Midbrain (tissue), 1 donor: ENCODE measurements at regions not wholly inside any gene's neighbourhood (a gene's known extent, or its start where the extent isn't known, plus 50 kb on each side); places are given as distances from the start of the nearest gene placed in this dataset.

ENCODE experiments used
- DNase-seq: peaks from one replicate; lab custom pipeline; 2025; lab: John Stamatoyannopoulos, UW

DNA sequence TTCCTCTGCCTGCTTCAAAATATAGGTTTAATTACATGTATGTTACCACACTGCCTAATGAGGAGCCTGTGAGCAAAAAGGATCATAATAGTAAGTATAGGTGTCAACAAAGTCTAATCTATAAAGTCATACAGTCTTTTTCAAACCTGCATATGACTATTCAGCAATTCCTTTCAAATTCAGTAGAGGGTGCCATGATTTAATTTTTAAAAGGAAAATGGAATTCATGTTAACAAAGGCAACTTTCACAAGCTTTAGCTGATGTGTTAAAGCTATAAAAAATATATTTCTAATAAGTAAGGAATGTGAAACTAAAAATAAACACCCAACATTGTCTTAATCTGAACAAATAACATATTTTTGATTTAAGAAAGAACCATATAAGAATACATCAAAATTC, 52.1 kb downstream of the MPP7 start:
- DNase-seq: peak; percentile 47

- no peak for DNase-seq
These were observed 52.5 kb downstream of the MPP7 start for GRCh38 chr10:28250358-28250757.

- no peak for DNase-seq
These were observed 53.4 kb downstream of the MPP7 start for GRCh38 chr10:28249512-28249911.

- no peak for DNase-seq
These were observed 54.8 kb downstream of the MPP7 start for GRCh38 chr10:28248092-28248491.

DNA sequence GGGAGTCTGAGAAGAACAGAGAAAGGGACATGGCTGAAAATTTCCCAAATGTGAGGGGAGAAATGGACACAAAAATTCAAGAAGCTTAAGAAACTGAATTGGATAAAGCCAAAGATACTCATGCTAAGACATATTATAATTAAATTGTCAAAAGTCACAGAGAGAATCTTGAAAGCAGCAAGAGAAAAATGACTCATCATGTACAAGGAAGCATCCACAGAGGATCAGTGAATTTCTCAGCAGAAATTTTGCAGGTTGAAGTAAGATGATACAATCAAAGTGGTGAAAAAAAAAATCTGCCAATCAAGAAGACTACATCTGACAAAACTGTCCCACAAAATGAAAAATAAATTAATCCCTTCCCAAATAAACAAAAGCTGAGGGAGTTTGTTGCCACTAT, 56.8 kb downstream of the MPP7 start:
- no peak for DNase-seq

DNA sequence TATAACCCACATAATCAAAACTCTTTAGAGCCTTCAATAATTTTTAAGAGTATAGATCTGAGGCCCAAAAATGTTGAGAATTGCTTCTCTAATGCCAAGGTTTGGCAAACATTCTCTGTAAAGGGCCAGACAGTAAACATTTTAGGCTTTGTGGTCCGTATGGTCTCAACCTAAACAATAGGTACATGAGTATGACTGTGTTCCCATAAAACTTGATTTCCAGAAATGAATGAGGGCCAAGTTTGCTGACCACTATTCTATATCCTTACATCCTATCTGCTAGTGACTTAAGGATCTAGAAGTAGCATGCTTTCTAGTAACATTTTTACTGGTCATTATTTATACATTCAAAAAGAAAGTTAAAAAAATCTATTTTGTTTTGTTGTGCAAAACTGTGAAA, 58.9 kb downstream of the MPP7 start:
- no peak for DNase-seq

DNA sequence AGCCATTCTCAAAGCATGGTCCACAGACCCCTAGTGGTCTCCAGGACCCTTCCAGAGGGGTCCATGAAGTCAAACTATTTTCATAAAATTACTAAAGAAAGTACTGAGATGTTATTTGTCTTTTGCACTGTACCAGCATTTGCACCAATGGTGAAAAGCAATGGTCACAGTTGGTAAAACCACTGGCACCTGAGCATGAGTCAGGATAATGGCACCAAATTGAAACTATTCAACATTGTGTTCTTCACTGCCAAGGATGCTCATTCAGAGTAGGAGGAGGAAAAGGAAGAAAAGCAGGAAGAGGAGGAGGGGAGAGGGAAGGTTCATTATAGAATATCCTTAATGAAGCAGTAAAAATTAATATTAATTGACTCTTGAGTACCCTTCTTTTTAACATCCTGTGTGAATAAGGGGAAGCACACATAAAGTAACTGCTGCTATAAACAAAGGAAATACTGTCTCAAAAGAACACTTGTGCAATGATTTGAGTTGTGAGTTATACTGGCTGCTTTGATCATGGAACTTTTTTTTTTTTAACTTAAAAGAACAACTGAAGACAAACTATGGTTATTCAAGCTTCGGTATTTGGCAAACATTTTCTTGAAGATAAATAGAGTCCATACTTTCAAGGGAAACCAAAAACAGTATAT, 60.2 kb downstream of the MPP7 start:
- no peak for DNase-seq

GRCh38 chr10:28241741-28242399, 61.0 kb downstream of the MPP7 start:
- DNase-seq: peak; percentile 35

DNA sequence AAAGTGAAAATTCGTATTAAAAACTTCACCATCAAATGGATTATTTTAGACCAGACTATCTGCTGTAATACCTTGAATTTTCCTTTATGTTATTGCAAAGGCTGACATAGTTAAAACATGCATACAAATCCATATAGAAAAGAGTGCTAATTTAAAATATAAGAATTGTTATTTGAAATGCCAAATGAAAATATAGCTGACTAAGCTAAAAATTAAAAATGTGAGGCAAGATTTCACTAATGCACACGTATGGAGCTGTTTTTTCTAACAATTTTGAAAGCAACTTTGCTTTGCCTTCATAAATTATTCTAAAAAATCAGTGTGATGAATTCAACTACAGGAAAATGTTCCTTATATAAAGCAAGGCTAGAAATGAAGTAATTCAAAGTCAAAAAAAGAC, 62.5 kb downstream of the MPP7 start:
- DNase-seq: no peak

- no peak for DNase-seq
These were observed 66.3 kb downstream of the MPP7 start for GRCh38 chr10:28236591-28236990.

- DNase-seq: no peak
These were observed 82.1 kb downstream of the MPP7 start for GRCh38 chr10:28220811-28221210.

GRCh38 chr10:28219251-28219650, 83.6 kb downstream of the MPP7 start:
- DNase-seq: no peak

DNA sequence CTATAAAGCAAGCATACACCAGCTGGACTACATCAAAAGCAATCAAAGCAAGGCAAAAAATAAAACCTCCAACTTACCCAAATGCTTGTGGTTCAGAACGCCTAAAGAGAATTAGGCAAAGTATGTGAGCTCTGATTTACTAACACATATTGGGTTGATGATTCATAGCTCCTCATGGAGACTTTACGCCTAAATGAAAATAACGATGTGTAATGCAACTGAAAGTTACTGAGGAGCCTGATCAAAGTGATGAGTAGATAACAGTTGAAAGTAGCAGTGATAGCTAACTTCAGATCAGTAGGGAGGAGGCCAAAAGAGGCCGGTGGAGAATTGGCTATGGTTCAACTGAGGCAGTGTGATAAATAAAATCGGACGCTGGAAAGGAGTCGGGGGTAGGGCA, 85.0 kb downstream of the MPP7 start:
- no peak for DNase-seq

DNA sequence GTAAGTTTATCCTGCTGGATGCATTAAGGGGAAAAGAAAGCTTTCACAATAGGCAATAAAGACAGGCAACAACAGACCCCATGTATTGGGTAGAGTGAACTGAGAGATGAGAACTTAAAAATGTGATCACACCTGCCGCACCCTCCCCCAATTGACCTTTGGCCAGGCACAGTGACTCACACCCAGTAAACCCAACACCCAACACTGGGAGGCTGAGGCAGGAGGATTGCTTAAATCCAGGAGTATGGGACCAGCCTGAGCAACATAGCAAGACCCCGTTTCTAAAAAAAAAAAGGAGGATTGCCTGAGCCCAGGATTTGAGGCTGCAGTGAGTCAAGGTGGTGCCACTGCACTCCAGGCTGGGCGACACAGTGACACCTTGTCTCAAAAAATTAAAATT, 86.9 kb downstream of the MPP7 start:
- no peak for DNase-seq

GRCh38 chr10:28214219-28214618, 88.6 kb downstream of the MPP7 start:
- no peak for DNase-seq

DNA sequence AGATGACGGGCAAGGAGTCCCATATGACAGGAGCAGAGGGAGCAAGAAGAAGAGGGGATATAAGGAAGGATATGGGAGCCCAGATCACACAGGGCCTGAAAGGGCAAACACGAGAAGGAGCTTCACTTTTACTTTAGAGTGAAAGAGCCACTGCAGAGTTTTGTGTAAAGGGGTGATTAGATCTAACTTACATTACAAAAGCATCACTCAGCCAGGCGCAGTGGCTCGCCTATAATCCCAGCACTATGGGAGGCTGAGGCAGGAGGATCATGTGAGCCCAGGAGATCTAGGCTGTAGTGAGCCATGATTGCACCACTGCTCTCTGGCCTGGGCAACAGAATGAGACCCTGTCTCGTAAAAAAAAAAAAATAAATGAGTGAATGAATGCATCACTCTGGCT, 91.1 kb downstream of the MPP7 start:
- no peak for DNase-seq

DNA sequence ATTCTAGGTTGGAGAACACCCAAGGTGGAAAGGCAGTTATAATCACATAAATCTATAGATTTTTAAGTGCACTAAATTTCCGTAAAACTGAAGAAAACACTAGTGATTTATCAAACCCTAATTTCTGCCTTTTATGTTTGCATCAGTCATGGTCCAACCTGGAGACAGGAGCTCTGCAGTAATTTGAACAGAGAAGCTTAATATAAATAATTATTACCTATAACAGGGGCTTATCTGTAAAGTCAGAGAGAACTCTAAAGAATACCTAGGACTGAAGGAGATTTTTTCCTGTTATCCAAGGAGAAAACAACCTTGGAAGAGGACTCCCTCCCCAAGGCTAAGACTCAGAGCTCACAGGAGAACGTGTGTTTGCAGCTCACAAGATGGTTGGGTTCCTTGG, 95.1 kb downstream of the MPP7 start:
- no peak for DNase-seq

DNA sequence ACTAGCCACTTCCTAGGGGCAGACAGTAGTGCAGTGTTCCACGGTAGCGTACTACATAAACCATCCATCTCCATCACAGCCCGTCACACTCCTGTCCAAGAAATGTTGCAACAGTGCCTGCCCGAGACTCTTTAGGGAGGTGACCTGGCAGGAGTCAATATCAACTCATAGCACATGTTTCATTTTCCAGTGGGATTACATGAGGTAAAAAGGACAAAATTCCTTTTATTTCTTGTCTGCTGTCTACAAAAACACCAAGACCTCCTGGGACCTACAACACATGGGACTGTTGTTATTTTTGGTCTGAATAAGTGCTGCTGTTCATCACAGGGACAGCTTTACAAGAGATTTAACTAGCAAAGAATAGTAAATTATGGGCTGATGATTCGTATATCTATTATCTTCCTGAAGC, 99.9 kb downstream of the MPP7 start:
- no peak for DNase-seq

- DNase-seq: no peak
These were observed 101.2 kb downstream of the MPP7 start for GRCh38 chr10:28201410-28202400.

- no peak for DNase-seq
These were observed 102.1 kb downstream of the MPP7 start for GRCh38 chr10:28200775-28201174.

DNA sequence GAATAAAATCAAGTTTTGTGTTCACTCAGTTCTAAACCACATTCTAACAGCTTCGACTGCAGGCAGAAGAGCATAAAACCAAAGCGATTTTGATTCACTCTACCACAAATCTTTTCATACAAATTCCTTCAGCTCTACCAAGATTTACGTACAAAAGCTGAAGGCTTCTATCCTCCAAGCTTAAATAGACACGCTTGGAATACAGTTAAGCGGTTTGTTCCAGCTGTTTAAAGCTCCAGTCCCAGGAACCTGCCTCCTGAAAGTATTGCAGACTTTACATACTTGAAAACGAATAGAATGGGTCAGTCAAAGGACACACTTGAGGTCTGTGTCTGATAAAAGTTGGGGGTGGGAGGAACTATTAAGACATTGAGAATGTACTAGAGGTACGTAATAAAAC, 102.9 kb downstream of the MPP7 start:
- no peak for DNase-seq

- DNase-seq: no peak
These were observed 112.7 kb downstream of the MPP7 start for GRCh38 chr10:28190196-28190595.

DNA sequence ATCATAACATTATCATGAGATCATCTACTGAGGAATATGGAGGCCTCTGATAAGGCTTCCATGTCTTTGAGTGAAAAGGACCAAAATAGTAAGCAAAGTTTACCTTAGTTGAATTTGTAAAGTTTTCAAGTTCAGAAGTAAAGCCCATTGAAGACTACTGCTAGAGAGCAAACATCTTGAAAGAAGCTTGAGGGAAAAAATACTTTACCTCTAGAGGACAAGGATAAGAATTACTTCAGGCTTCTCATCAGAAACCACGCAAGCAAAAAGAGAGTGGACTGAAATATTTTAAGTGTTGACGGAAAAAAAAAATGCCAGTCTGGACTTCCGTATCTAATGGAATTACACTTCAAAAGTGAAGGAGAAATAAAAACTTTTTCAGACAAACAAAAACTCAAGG, 114.3 kb downstream of the MPP7 start:
- no peak for DNase-seq
